Inferior parietal cortex (tissue), 1 donor: ENCODE measurements at regions not wholly inside any gene's neighbourhood (a gene's known extent, or its start where the extent isn't known, plus 50 kb on each side); places are given as distances from the start of the nearest gene placed in this dataset.

Experiments
- DNase-seq: peaks from one replicate; pipeline ENCODE4 v3.0.0-alpha.2; 2016; ENCODE audit errors: extremely low spot score

DNA sequence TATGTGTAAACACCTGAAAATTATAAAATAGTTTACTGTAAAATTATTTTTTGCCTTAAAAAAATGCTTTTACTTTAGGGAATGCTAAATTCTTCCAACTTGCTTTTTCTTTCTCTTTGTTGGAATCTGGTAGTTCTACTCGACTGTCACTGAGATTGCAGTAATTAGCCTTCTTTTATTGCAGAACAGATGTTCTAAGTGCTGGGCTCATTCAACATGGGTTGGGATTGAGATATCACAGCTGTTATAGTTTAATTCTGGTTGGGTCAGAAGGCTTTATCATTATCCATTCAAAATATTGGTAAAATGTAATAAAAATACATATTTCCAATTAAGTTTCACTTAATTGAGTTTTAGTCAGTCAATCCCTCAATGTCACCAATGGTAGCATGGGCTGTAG lies 686.7 kb downstream of the CDH18 start:
- no peak for DNase-seq

DNA sequence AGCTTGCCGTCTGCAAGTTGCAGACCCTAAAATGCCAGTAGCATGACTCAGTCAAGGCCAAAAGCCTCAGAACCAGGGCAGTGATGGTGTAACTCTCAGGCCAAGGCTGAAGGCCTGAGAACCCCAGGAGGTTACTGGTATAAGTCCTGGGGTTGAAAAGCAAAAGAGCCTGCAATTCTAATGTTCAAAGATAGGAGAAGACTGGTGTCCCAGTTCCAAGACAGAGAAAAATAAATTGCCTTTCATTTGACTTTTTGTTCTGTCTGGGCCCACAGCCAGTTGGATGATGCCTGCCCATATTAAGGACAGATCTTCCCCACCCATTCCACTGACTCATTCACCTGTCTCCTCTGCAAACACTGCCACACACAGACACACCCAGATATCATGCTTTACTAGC lies 673.2 kb downstream of the CDH18 start:
- DNase-seq, result no peak

DNA sequence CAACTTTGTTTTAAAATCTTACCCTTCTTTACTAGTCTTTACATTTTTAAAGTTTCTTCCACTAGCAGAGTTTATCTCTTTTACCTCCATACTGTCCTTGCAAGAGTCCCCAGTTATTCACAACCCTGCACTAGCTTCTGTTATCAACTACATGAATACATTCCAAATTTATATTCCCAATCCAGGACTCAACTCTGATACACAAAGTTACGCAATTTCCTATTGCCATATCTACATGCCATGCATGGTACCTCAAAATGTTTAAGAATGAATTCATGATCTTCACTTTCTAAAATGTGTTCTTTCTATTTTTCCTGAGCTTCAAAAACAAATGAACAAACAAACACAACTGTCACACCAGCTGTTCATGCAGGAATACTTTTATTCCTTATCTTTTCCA lies 668.7 kb downstream of the CDH18 start:
- DNase-seq, result no peak

DNA sequence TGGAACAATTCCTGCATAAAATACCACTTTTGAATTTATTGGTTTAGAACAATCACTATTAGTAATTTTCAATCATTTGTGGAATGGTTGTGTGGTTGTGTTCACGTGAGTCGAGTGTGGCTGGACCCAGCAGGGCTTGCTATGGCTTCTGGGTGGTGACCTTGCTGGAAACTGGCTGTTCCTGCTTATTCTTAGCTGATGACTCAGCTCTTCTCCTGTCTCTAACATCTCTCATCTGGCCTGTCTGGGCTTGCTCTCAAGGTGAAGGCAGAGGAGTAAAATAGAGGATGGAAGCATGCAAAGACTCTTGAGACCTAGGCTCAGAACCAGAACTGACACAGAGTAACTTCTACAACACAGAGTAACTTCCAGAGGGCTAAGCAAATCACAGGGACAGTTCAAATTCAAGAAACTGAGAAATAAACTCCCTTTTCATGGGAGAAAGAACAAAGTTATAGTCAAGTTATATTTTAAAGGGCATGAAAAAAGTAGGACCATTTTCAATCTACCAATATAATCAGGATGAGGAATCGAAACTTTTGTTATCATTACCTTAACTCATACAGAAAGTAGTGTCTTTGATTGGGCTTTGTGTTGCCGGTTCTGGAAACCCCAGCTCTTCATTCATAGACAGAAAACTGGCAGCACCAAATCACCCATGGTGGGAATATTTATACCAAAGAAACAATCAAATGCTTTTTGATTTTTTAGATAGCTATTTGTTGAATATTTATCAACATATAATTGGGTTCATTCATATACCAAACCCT lies 665.1 kb downstream of the CDH18 start:
- no peak for DNase-seq

DNA sequence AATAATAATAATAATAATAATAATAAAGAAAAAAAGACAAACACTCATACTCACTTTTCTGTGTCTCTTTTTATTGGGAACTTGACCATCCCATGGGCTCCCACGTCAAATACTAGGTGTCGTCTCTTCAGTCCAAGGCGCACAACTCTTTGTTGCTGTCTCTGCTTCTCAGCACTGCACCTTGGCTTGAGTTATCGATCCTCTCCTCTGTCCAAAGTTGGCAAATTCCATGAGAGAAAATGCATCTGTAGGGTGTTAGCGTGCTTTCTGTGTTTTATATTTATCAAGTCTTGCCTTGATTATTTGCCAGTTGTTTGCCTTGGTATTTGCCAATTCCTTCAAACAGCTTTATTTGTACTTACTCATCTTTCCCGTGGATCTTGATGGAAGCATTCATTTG lies 653.7 kb downstream of the CDH18 start:
- no peak for DNase-seq

DNA sequence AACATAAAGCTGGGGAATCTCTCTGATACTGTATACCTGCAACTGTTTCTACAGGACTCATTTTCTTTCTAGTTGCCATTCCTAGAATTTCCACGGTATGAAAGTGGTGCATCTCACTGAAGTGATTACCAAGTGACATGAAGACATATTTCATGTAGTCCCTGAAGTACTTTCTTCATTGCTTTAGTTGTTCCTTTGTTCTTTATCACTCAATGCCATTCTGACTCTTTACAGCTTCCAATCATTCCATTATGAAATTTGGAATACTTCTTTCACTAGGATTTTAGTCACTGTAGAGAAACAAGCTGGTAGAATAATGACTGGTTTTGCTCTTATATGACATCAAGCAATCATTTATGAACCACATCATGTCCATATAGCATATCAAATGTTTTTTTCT lies 645.1 kb downstream of the CDH18 start:
- no peak for DNase-seq

DNA sequence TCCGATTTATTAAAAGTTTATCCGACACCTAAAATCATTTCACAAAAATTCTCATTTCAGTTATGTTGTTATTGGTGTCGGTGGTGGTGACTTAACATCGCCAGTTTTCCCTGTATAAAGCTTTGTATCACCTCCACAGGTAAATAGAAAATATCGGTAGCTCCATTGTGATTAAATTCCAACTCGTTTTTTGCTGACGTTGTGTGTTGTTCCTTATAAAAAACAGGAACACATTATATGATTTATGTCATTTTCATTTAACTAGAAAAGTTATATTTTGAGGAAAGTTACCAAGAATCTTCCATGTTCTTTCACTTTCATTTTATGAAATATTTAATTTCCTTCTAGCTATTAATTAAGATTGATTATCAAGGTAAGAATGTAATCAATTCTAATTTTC lies 635.9 kb downstream of the CDH18 start:
- DNase-seq, result no peak

DNA sequence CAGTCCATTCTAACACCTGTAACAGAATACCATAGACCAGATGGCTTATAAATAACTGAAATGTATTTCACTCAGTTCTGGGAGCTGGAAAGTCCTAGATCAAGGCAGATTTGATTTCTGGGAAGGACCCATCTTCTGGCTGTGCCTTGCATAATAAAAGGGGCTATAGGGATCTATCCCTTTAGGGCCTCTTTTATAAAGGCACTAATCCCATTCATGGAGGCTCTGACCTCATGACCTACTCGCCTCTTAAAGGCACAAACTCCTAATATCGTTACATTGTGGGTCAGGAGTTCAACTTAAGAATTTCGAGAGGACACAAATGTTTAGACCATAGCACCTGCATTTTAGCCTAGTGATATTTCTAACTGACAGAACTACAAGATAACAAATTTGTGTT lies 619.0 kb downstream of the CDH18 start:
- DNase-seq, result no peak

DNA sequence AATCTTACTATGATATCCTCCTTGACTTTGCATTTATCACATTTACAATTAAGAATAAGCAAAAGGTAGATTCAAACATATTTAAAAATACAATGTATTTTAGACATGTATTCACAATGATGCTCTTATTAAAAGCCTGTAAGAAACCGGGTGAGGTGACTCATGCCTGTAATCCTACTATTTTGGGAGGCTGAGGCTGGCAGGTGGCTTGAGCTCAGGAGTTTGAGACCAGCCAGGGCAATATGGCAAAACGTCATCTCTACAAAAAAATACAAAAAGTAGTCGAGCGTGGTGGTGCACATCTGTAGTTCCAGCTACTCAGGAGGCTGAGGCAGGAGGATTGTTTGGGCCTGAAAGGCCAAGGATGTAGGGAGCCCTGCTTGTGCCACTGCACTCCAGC lies 618.4 kb downstream of the CDH18 start:
- no peak for DNase-seq

DNA sequence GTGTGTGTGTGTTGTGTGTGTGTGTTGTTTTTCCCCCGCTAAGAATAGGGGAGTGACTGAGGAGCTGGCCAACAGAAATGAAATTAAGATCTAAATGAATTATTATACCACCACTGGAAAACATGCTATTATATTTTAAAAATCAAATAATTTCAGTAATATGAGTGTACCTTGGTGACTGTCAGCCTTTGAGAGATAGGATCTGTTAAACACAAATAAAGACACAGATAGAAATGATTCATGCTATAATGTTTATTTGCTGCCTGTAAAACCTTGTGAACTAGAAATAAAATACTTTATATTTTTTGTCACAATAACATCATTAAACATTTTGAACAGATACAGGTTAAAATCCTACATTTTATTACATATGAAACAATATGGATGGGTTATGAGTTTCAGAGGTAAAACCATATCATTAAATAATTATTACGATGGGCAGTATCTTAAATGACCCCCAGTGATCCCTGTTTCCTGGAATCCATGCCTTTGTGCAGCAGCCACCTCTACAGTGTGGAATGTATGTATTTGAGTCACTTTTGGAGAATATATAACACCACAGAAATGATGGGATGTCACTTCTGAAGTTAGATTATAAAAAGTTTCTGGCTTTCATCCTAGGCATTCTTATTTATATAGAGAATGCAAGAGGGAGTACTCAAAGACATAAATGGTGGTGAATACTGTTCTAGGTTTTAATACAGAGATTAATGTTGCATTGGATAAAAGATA lies 617.2 kb downstream of the CDH18 start:
- DNase-seq, result no peak

DNA sequence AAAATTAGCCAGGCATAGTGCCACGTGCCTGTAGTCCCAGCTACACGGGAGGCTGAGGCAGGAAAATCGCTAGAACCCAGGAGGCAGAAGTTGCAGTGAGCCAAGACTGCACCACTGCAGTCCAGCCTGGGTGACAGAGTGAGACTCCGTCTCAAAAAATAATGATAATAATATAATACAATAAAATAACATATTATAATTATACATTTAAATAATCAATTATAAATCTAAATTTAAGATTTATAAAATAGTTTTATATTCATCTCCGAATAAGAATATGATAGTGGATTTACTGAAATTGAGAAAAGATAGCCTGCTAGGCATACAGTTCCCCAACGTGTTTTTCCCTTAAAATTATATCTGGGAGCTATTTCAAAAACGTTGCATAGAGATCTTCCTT lies 599.6 kb downstream of the CDH18 start:
- DNase-seq, result no peak

DNA sequence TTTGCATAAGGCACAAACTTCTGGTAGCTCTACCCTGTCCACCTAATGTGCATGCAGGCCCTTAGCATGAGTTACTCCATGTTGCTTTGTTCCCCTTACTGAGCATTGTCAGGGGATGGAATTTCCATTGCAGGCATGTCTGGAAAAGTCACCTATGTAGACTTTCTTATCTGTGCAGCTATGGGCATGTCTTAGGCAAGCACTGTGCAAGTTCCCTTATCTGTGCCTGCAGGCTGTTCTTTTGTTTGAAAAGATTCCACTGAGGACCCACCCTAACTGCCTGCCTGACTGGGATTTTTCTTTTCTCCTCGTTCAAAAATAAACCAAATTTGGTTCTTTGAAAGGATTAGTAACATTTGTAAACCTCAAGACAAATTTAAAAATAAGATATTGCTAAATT lies 587.0 kb downstream of the CDH18 start:
- no peak for DNase-seq

DNA sequence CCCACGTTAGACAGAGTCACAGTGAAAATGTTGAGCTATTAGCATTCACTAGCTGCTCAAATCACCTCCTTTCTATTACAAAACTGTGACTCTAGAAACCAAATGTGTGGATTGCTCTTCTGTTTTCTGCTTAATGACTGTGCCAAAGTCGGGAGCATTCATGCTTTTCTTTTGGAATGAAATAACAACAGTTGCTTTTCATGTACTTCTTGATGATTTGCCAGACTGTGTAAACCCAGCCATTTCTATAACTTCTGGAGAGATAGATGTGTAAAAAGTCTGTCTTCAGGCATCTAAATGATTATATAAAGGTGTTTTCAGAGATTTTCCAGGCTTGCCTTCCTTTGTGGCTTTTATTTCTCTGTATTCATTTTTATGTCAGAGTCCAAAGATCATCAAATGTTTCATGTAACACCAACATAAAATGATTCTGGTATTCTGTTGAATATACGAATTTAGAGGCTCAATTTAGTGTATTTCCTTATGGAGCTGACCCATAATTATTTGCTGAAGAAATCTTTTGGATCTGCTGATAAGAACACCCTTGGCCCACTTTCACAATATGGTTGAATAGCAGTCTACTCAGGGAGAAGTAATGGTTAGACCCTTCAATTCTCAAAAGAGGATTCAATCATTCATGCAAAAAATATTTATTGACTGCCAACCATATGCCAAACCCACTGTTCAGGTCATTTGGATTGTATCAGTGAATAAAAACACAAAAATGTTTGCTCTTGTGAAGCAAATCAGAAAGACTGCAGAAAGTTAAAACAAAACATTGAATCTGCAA lies 581.2 kb downstream of the CDH18 start:
- DNase-seq, result peak; percentile 21

DNA sequence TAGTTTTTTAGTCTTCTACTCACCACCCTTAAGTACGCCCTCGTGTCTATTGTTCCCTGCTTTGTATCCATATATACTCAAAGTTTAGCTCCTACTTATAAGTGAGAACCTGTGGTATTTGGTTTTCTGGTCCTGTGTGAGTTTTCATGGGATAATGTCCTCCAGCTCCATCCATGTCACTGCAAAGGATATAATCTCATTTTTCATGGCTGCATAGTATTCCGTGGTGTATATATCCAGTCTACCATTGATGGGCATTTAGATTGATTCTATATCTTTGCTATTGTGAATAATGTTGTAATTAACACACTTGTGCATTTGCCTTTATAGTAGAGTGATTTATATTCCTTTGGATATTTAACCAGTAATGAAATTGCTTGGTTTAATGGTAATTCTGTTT lies 579.9 kb downstream of the CDH18 start:
- no peak for DNase-seq

DNA sequence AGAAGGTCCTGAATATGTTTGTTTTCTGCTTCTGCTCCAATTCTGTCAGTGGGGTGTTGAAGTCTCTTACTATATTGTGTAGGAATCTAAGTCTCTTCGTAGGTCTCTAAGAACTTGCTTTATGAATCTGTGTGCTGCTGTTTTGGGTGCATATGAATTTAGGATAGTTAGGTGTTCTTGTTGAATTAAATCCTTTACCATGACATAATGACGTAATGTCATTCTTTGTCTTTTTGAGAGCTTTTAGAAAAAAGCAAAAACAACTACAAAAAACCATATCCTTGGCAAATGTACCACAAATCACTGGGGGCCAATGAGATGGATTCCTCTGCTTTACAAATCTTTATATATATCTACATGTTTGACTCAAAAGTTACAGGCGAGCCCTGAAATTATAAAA lies 576.1 kb downstream of the CDH18 start:
- no peak for DNase-seq
